Prostate gland (tissue), 2 donors: ENCODE measurements at regions not wholly inside any gene's neighbourhood (a gene's known extent, or its start where the extent isn't known, plus 50 kb on each side); places are given as distances from the start of the nearest gene placed in this dataset.

Source experiments
- POLR2A ChIP-seq: fragments of 450-650 bp; IDR thresholded peaks from one replicate; pipeline ENCODE4 v1.6.1; 2016; ENCODE audit warnings: antibody characterized with exemption, mild to moderate bottlenecking
- POLR2AphosphoS5 ChIP-seq: sonication (generic); formaldehyde crosslinking; IDR thresholded peaks from one replicate; pipeline ENCODE4 v1.6.1; 2017; ENCODE audit warnings: antibody characterized with exemption
- TF ChIP-seq, protein P1 (sequence below), 4 experiments: fragments of 200-600 bp in 2 of 4; fragments of 450-650 bp in 2 of 4; sonication (generic) in 2 of 4; IDR thresholded peaks; 1 replicate in 3 of 4; 2 replicates in 1 of 4; pipeline ENCODE4 v1.5.1; 2016 to 2019; ENCODE audit warnings: antibody characterized with exemption in 4 of 4, mild to moderate bottlenecking in 2 of 4, moderate library complexity in 2 of 4

GRCh38 chr1:88488237-88488636, 195.8 kb upstream of the PKN2 start:
- TF ChIP-seq, protein P1, sequence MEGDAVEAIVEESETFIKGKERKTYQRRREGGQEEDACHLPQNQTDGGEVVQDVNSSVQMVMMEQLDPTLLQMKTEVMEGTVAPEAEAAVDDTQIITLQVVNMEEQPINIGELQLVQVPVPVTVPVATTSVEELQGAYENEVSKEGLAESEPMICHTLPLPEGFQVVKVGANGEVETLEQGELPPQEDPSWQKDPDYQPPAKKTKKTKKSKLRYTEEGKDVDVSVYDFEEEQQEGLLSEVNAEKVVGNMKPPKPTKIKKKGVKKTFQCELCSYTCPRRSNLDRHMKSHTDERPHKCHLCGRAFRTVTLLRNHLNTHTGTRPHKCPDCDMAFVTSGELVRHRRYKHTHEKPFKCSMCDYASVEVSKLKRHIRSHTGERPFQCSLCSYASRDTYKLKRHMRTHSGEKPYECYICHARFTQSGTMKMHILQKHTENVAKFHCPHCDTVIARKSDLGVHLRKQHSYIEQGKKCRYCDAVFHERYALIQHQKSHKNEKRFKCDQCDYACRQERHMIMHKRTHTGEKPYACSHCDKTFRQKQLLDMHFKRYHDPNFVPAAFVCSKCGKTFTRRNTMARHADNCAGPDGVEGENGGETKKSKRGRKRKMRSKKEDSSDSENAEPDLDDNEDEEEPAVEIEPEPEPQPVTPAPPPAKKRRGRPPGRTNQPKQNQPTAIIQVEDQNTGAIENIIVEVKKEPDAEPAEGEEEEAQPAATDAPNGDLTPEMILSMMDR (IDR thresholded peaks at IDR 0.05), result no peak
- TF ChIP-seq POLR2A (no peak), POLR2AphosphoS5 (no peak)
